Ovary (tissue), 7 donors: ENCODE measurements at regions not wholly inside any gene's neighbourhood (a gene's known extent, or its start where the extent isn't known, plus 50 kb on each side); places are given as distances from the start of the nearest gene placed in this dataset.

ENCODE experiments used
- DNase-seq, 5 donors: peaks; one replicate each; pipeline ENCODE4 v3.0.0-alpha.2; 2019 to 2020
- H3K27ac ChIP-seq, 2 donors: fragments of 200-600 bp; one replicate each; pipeline versions ENCODE4 v1.5.1 to v1.8.0; 2019 to 2022
- H3K27me3 ChIP-seq: fragments of 200-600 bp; one replicate; pipeline ENCODE4 v1.8.0; 2022
- H3K36me3 ChIP-seq: fragments of 200-600 bp; sonication (generic); one replicate; pipeline ENCODE4 v1.5.1; 2019
- H3K4me1 ChIP-seq: one replicate; pipeline ENCODE4 v1.8.1; 2013; ENCODE audit warnings: mild to moderate bottlenecking, moderate library complexity; ENCODE audit not compliant: insufficient read depth
- H3K4me3 ChIP-seq: fragments of 200-600 bp; sonication (generic); one replicate; pipeline ENCODE4 v1.5.1; 2017
- H3K9me3 ChIP-seq, 2 donors: fragments of 200-600 bp in 1 of 2; sonication (generic) in 1 of 2; one replicate each; pipeline versions ENCODE4 v1.5.1 to v1.8.1; 2013 to 2019; ENCODE audit warnings: mild to moderate bottlenecking in 1 of 2, moderate library complexity in 1 of 2
- CTCF ChIP-seq, 3 donors: fragments of 450-650 bp in 2 of 3; fragments of 200-600 bp in 1 of 3; IDR thresholded peaks; one replicate each; pipeline versions ENCODE4 v1.5.1 to v1.8.0; 2016 to 2022; ENCODE audit warnings: antibody characterized with exemption in 3 of 3, mild to moderate bottlenecking in 1 of 3
- EP300 ChIP-seq: sonication (generic); formaldehyde crosslinking; IDR thresholded peaks from one replicate; pipeline ENCODE4 v1.6.1; 2017; ENCODE audit warnings: antibody characterized with exemption
- POLR2A ChIP-seq: fragments of 450-650 bp; IDR thresholded peaks from one replicate; pipeline ENCODE4 v1.6.1; 2017; ENCODE audit warnings: antibody characterized with exemption, mild to moderate bottlenecking, moderate library complexity
- WGBS, 3 donors: extraction: QIAGEN DNeasy Blood & Tissue Kit in 1 of 3; methylation state at CpG; one replicate each; pipeline versions ENCODE4 v1.1.5 to v1.1.7; 2013 to 2017; 5-methylcytosine and 5-hydroxymethylcytosine counted together
- intact Hi-C, 4 donors: fragments of 100-400 bp; cut with DNase I; formaldehyde crosslinking; loops; one replicate each; pipeline versions ENCODE4 v1.11.0 to v1.15.1; 2022 to 2023
- donor health status: DM: no; HTN: no; CAD: no; lungs with moderate emphysema.
- donor health status: DM: no; HTN: no; CAD: no.
- donor health status: Bipolar disorder and iron deficiency.
- donor health status: DM: no; HTN: no; CAD: no.
- donor health status: DM: yes; HTN: yes; CAD: no.

GRCh38 chr7:11252011-11252607 lies 278.4 kb downstream of the PHF14 start:
- TF ChIP-seq EP300, result no peak
- TF ChIP-seq POLR2A, result no peak
- TF ChIP-seq CTCF (IDR thresholded peaks at IDR 0.05), result no peak
- intact Hi-C loops, result no loop called here
- Histone ChIP-seq H3K4me3 (no peak overlapping the region), H3K27me3 (no peaks in the 10 kb centered on the region), H3K36me3 (no peaks in the 10 kb centered on the region), H3K4me1 (no peaks in the 10 kb centered on the region), H3K9me3 (no peaks in the 10 kb centered on the region), H3K27ac (no peak overlapping the region)
- no peak for DNase-seq
- 91 to 95% (median 93%) methylated on average over 4 of the region's 4 CpGs for WGBS, 3 donors

- TF ChIP-seq EP300, result no peak
- no peak for TF ChIP-seq POLR2A
- no peak for TF ChIP-seq CTCF (IDR thresholded peaks at IDR 0.05)
- Histone ChIP-seq H3K36me3 (no peaks in the 10 kb centered on the region), H3K4me1 (no peaks in the 10 kb centered on the region), H3K9me3 (no peaks in the 10 kb centered on the region), H3K27me3 (no peaks in the 10 kb centered on the region), H3K4me3 (no peak overlapping the region), H3K27ac (no peak overlapping the region)
- intact Hi-C loops, result no loop called here
- 57 to 77% (median 60%) methylated on average over 3 of the region's 3 CpGs for WGBS, 3 donors
- DNase-seq, result no peak
Measured at GRCh38 chr7:11252705-11253272, 279.1 kb downstream of the PHF14 start.

- intact Hi-C loops, result no loop called here
- Histone ChIP-seq H3K4me1 (peaks cover 3% of the 10 kb centered on the region), H3K27ac (no peak overlapping the region), H3K4me3 (no peak overlapping the region), H3K36me3 (no peaks in the 10 kb centered on the region), H3K27me3 (no peaks in the 10 kb centered on the region), H3K9me3 (no peaks in the 10 kb centered on the region)
- 95 to 97% (median 96%) methylated on average over 4 of the region's 4 CpGs for WGBS, 3 donors
- TF ChIP-seq EP300 (no peak), CTCF (IDR thresholded peaks at IDR 0.05) (no peak)
- DNase-seq, result no peak
Measured at GRCh38 chr7:11256501-11256900, 282.8 kb downstream of the PHF14 start.

DNA sequence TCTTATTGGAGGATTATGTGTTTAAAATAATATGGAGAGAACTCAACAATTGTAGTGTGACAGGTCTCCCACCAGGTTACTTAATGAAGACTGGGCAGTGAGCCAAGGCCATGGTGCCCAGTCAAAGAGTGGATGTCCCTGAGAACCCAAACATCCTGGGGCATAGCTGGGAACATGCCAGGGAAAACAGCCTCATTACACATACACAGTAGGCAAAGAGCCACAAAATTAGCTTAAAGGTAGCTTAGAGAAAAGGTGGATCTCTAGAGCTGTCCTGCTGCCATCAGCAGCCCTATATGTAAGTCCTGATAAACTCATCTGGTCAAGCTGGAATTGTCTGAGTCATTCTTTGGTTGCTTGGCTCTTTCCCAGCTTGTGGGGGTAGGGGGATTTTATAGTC lies 287.8 kb downstream of the PHF14 start:
- H3K9me3 ChIP-seq, result no peaks in the 10 kb centered on the region
- intact Hi-C loops, result no loop called here
- no peaks in the 10 kb centered on the region for H3K27me3 ChIP-seq
- no peaks in the 10 kb centered on the region for H3K36me3 ChIP-seq
- H3K4me1 ChIP-seq, result peaks cover 3% of the 10 kb centered on the region
- no peak overlapping the region for H3K4me3 ChIP-seq
- DNase-seq, result no peak
- H3K27ac ChIP-seq, result no peak overlapping the region
- TF ChIP-seq POLR2A, result no peak
- no peak for TF ChIP-seq CTCF (IDR thresholded peaks at IDR 0.05)
- TF ChIP-seq EP300, result no peak
